ENCODE measurements at regions not wholly inside any gene's neighbourhood (a gene's known extent, or its start where the extent isn't known, plus 50 kb on each side); places are given as distances from the start of the nearest gene placed in this dataset.
A peak's percentile ranks its signal among the peaks of the same experiment; 100 is the strongest.
"Not testable (repeated sequence)": the region's sequence is repeated elsewhere in the genome, so short reads cannot be mapped to it uniquely, and the experiment has no call there.

GRCh38 chr3:69688400-69688799 is 50.9 kb upstream of the MITF start:
- Histone ChIP-seq H3K4me3 (no peak overlapping the region), H3K4me1 (peaks cover 6% of the 10 kb centered on the region), H3K27me3 (no peaks in the 10 kb centered on the region), H3K36me3 (no peaks in the 10 kb centered on the region), H3K9me3 (no peaks in the 10 kb centered on the region), H3K27ac (no peak overlapping the region)
- DNase-seq (no peak), ATAC-seq (no peak)
- intact Hi-C loops (cut with DNase I), result no loop called here
- no peak for TF ChIP-seq CTCF (IDR thresholded peaks at IDR 0.05)

GRCh38 chr3:69687641-69688040 is 51.6 kb upstream of the MITF start:
- ATAC-seq (peak; percentile 21), DNase-seq (no peak)
- intact Hi-C loops (cut with DNase I), result no loop called here
- no peak for TF ChIP-seq CTCF (IDR thresholded peaks at IDR 0.05)
- no peaks in the 10 kb centered on the region for H3K9me3 ChIP-seq
- H3K36me3 ChIP-seq, result no peaks in the 10 kb centered on the region
- H3K4me3 ChIP-seq, result no peak overlapping the region
- peaks cover 8% of the 10 kb centered on the region for H3K4me1 ChIP-seq
- no peak overlapping the region for H3K27ac ChIP-seq
- no peaks in the 10 kb centered on the region for H3K27me3 ChIP-seq

- no peak for DNase-seq
- Histone ChIP-seq H3K27ac (no peak overlapping the region), H3K27me3 (no peaks in the 10 kb centered on the region), H3K4me3 (no peak overlapping the region), H3K9me3 (no peaks in the 10 kb centered on the region), H3K36me3 (no peaks in the 10 kb centered on the region), H3K4me1 (peaks cover 6% of the 10 kb centered on the region)
- intact Hi-C loops (cut with DNase I), result no loop called here
- no peak for ATAC-seq
- TF ChIP-seq CTCF (IDR thresholded peaks at IDR 0.05), result no peak
Measured at GRCh38 chr3:69686056-69686455, 53.2 kb upstream of the MITF start.

- TF ChIP-seq CTCF (IDR thresholded peaks at IDR 0.05), result no peak
- Histone ChIP-seq H3K4me1 (peaks cover 3% of the 10 kb centered on the region), H3K27ac (no peak overlapping the region), H3K27me3 (no peaks in the 10 kb centered on the region), H3K9me3 (no peaks in the 10 kb centered on the region), H3K36me3 (no peaks in the 10 kb centered on the region), H3K4me3 (no peak overlapping the region)
- intact Hi-C loops (cut with DNase I), result no loop called here
- DNase-seq, result no peak
- ATAC-seq, result no peak
Measured at GRCh38 chr3:69684309-69684961, 54.8 kb upstream of the MITF start.

- intact Hi-C loops (cut with DNase I), result no loop called here
- H3K36me3 ChIP-seq, result no peaks in the 10 kb centered on the region
- no peaks in the 10 kb centered on the region for H3K27me3 ChIP-seq
- H3K4me3 ChIP-seq, result no peak overlapping the region
- DNase-seq (no peak), ATAC-seq (no peak)
- no peak for TF ChIP-seq CTCF (IDR thresholded peaks at IDR 0.05)
- H3K9me3 ChIP-seq, result no peaks in the 10 kb centered on the region
- H3K27ac ChIP-seq, result no peak overlapping the region
- H3K4me1 ChIP-seq, result peaks cover 3% of the 10 kb centered on the region
Measured at GRCh38 chr3:69683082-69683806, 56.0 kb upstream of the MITF start.

GRCh38 chr3:69677456-69677855 is 61.8 kb upstream of the MITF start:
- H3K4me3 ChIP-seq; H3K27ac ChIP-seq; H3K4me1 ChIP-seq; DNase-seq; H3K27me3 ChIP-seq; intact Hi-C loops (cut with DNase I); H3K9me3 ChIP-seq; ATAC-seq; H3K36me3 ChIP-seq: not testable (repeated sequence)

Data from upper lobe of right lung (tissue), 1 donor.